Neural cell (in vitro differentiated cells): ENCODE measurements at regions not wholly inside any gene's neighbourhood (a gene's known extent, or its start where the extent isn't known, plus 50 kb on each side); places are given as distances from the start of the nearest gene placed in this dataset.

Source experiments
- H2AFZ ChIP-seq: fragments of 200-600, 300-800 bp; sonication (generic), shearing (Covaris generic); 2 replicates; pipeline ENCODE4 v1.6.0; 2014; ENCODE audit warnings: low read depth, mild to moderate bottlenecking, antibody characterized with exemption, low read length, moderate library complexity
- H3F3A ChIP-seq: fragments of 200-600 bp; shearing (Covaris generic); 2 replicates; pipeline ENCODE4 v1.6.1; 2016; ENCODE audit warnings: mild to moderate bottlenecking, moderate library complexity, mixed read lengths, antibody characterized with exemption, low read length; ENCODE audit not compliant: insufficient read depth, poor library complexity, severe bottlenecking
- H3K27ac ChIP-seq: fragments of 200-600, 300-800 bp; sonication (generic), shearing (Covaris generic); 2 replicates; pipeline ENCODE4 v1.5.1; 2014; ENCODE audit warnings: mild to moderate bottlenecking, low read length, moderate library complexity
- H3K27me3 ChIP-seq: fragments of 300-800, 200-600 bp; sonication (generic), shearing (Covaris generic); 2 replicates; pipeline ENCODE4 v1.6.0; 2014; ENCODE audit warnings: mild to moderate bottlenecking, low read depth, low read length, moderate library complexity; ENCODE audit not compliant: insufficient read depth
- H3K36me3 ChIP-seq: fragments of 300-800, 200-600 bp; sonication (generic), shearing (Covaris generic); 2 replicates; pipeline ENCODE4 v1.5.1; 2014; ENCODE audit warnings: mild to moderate bottlenecking, antibody characterized with exemption, low read length, moderate library complexity; ENCODE audit not compliant: insufficient read depth
- H3K4me2 ChIP-seq: fragments of 300-800, 200-600 bp; sonication (generic), shearing (Covaris generic); 2 replicates; pipeline ENCODE4 v1.6.0; 2014; ENCODE audit warnings: mild to moderate bottlenecking, low read length
- H3K4me3 ChIP-seq: fragments of 300-800, 200-600 bp; sonication (generic), shearing (Covaris generic); 2 replicates; pipeline ENCODE4 v1.5.1; 2014; ENCODE audit warnings: mild to moderate bottlenecking, low read length, moderate library complexity
- H3K79me2 ChIP-seq: fragments of 200-600 bp; shearing (Covaris generic); replicated peaks from 2 replicates; pipeline ENCODE4 v1.6.0; 2014; ENCODE audit warnings: mild to moderate bottlenecking, low read length, moderate library complexity; ENCODE audit not compliant: insufficient read depth
- H3K9ac ChIP-seq: fragments of 300-800, 200-600 bp; sonication (generic), shearing (Covaris generic); 2 replicates; pipeline ENCODE4 v1.6.1; 2016; ENCODE audit warnings: mild to moderate bottlenecking, low read length, mixed read lengths
- H3K9me2 ChIP-seq: fragments of 200-600 bp; shearing (Covaris generic); 2 replicates; pipeline ENCODE4 v1.6.1; 2016; ENCODE audit warnings: mild to moderate bottlenecking, low read length, mixed read lengths; ENCODE audit not compliant: insufficient read depth
- H3K9me3 ChIP-seq: fragments of 200-600, 300-800 bp; sonication (generic), shearing (Covaris generic); 2 replicates; pipeline ENCODE4 v1.6.1; 2016; ENCODE audit warnings: mild to moderate bottlenecking, mixed run types, low read length, moderate library complexity, mixed read lengths
- H4K20me1 ChIP-seq: fragments of 200-600 bp; shearing (Covaris generic); 2 replicates; pipeline ENCODE4 v1.6.1; 2016; ENCODE audit warnings: mild to moderate bottlenecking, mixed run types; ENCODE audit not compliant: insufficient read depth
- CTCF ChIP-seq: fragments of 450-650 bp; IDR thresholded peaks from 2 replicates; pipeline ENCODE4 v1.5.1; 2014; ENCODE audit warnings: antibody characterized with exemption, mild to moderate bottlenecking, moderate library complexity; ENCODE audit not compliant: poor library complexity, severe bottlenecking
- EP300 ChIP-seq: fragments of 450-650 bp; conservative IDR thresholded peaks from 2 replicates; pipeline ENCODE4 v1.6.1; 2014; ENCODE audit warnings: antibody characterized with exemption, mild to moderate bottlenecking, moderate library complexity; ENCODE audit not compliant: poor library complexity, severe bottlenecking
- EZH2 ChIP-seq: fragments of 200-600, 300-800 bp; shearing (Covaris generic), sonication (generic); IDR thresholded peaks from 2 replicates; pipeline ENCODE4 v1.6.1; 2014; ENCODE audit warnings: antibody characterized with exemption, low read length, borderline replicate concordance, mild to moderate bottlenecking; ENCODE audit not compliant: insufficient read depth, poor library complexity, severe bottlenecking
- MXI1 ChIP-seq: fragments of 450-650 bp; conservative IDR thresholded peaks from 2 replicates; pipeline ENCODE4 v1.6.1; 2014; ENCODE audit warnings: antibody characterized with exemption, mild to moderate bottlenecking; ENCODE audit not compliant: poor library complexity, severe bottlenecking
- POLR2AphosphoS5 ChIP-seq: IDR thresholded peaks from 2 replicates; pipeline ENCODE4 v1.6.1; 2012
- RAD21 ChIP-seq: fragments of 450-650 bp; conservative IDR thresholded peaks from 2 replicates; pipeline ENCODE4 v1.6.1; 2014; ENCODE audit warnings: antibody characterized with exemption, mild to moderate bottlenecking, moderate library complexity
- REST ChIP-seq: IDR thresholded peaks from 2 replicates; pipeline ENCODE4 v1.6.1; 2012; ENCODE audit warnings: borderline replicate concordance
- SMC3 ChIP-seq: fragments of 450-650 bp; conservative IDR thresholded peaks from 2 replicates; pipeline ENCODE4 v1.6.1; 2014; ENCODE audit warnings: antibody characterized with exemption, mild to moderate bottlenecking, moderate library complexity; ENCODE audit not compliant: poor library complexity
- TAF1 ChIP-seq: IDR thresholded peaks from 2 replicates; pipeline ENCODE4 v1.6.1; 2012; ENCODE audit warnings: low read depth

GRCh38 chr9:84412654-84413053 lies 72.1 kb upstream of the SLC28A3 start:
- Histone ChIP-seq H3K4me3 (no peak overlapping the region), H3K36me3 (no peaks in the 10 kb centered on the region), H4K20me1 (no peaks in the 10 kb centered on the region), H2AFZ (no peak overlapping the region), H3K27ac (no peak overlapping the region), H3K27me3 (no peaks in the 10 kb centered on the region), H3F3A (no peaks in the 10 kb centered on the region), H3K9me2 (no peaks in the 10 kb centered on the region), H3K79me2 (no peaks in the 10 kb centered on the region), H3K9ac (no peak overlapping the region), H3K9me3 (no peaks in the 10 kb centered on the region), H3K4me2 (no peak overlapping the region)
- TF ChIP-seq POLR2AphosphoS5 (no peak), CTCF (no peak), TAF1 (no peak), SMC3 (no peak), RAD21 (no peak), MXI1 (no peak), EZH2 (no peak), EP300 (no peak), REST (no peak)

- H3K9me3 ChIP-seq, result no peaks in the 10 kb centered on the region
- H3K36me3 ChIP-seq, result no peaks in the 10 kb centered on the region
- no peaks in the 10 kb centered on the region for H3K9me2 ChIP-seq
- H2AFZ ChIP-seq, result no peak overlapping the region
- no peak overlapping the region for H3K4me3 ChIP-seq
- H3K79me2 ChIP-seq, result no peaks in the 10 kb centered on the region
- H3K27me3 ChIP-seq, result no peaks in the 10 kb centered on the region
- TF ChIP-seq EZH2 (no peak), REST (no peak), POLR2AphosphoS5 (no peak), CTCF (no peak)
- no peak overlapping the region for H3K9ac ChIP-seq
- no peak overlapping the region for H3K27ac ChIP-seq
- H4K20me1 ChIP-seq, result no peaks in the 10 kb centered on the region
- no peaks in the 10 kb centered on the region for H3F3A ChIP-seq
- no peak overlapping the region for H3K4me2 ChIP-seq
Observed at GRCh38 chr9:84413301-84413700, 72.7 kb upstream of the SLC28A3 start.
